Mononuclear cell (primary cell): ENCODE measurements at regions not wholly inside any gene's neighbourhood (a gene's known extent, or its start where the extent isn't known, plus 50 kb on each side); places are given as distances from the start of the nearest gene placed in this dataset.

Experiments
- H3K27me3 ChIP-seq: 2 replicates; pipeline ENCODE4 v1.6.0; 2011; ENCODE audit warnings: low read length, control low read depth; ENCODE audit not compliant: insufficient read depth
- H3K4me1 ChIP-seq: 2 replicates; pipeline ENCODE4 v1.5.1; 2011; ENCODE audit warnings: mild to moderate bottlenecking, low read length, control low read depth; ENCODE audit not compliant: insufficient read depth
- H3K4me3 ChIP-seq: 2 replicates; pipeline ENCODE4 v1.5.1; 2011; ENCODE audit warnings: mild to moderate bottlenecking, low read length, moderate library complexity
- H3K9me3 ChIP-seq: 2 replicates; pipeline ENCODE4 v1.5.1; 2011; ENCODE audit warnings: low read depth, mild to moderate bottlenecking, control low read depth, low read length

- Histone ChIP-seq H3K27me3 (no peaks in the 10 kb centered on the region), H3K9me3 (no peaks in the 10 kb centered on the region), H3K4me1 (no peaks in the 10 kb centered on the region), H3K4me3 (no peak overlapping the region)
These were observed 419.1 kb upstream of the ARHGEF26 start for GRCh38 chr3:153702106-153702505.

GRCh38 chr3:153704115-153704514 is 417.1 kb upstream of the ARHGEF26 start:
- Histone ChIP-seq H3K4me3 (no peak overlapping the region), H3K27me3 (no peaks in the 10 kb centered on the region), H3K4me1 (no peaks in the 10 kb centered on the region), H3K9me3 (no peaks in the 10 kb centered on the region)

GRCh38 chr3:153706706-153707105 is 414.5 kb upstream of the ARHGEF26 start:
- H3K27me3 ChIP-seq: no peaks in the 10 kb centered on the region
- H3K4me3 ChIP-seq: no peak overlapping the region
- H3K9me3 ChIP-seq: no peaks in the 10 kb centered on the region
- no peaks in the 10 kb centered on the region for H3K4me1 ChIP-seq

GRCh38 chr3:153714016-153714415 is 407.2 kb upstream of the ARHGEF26 start:
- Histone ChIP-seq H3K9me3 (no peaks in the 10 kb centered on the region), H3K4me3 (no peak overlapping the region), H3K27me3 (no peaks in the 10 kb centered on the region), H3K4me1 (no peaks in the 10 kb centered on the region)

- Histone ChIP-seq H3K27me3 (no peaks in the 10 kb centered on the region), H3K9me3 (no peaks in the 10 kb centered on the region), H3K4me3 (no peak overlapping the region), H3K4me1 (no peaks in the 10 kb centered on the region)
These were observed 406.5 kb upstream of the ARHGEF26 start for GRCh38 chr3:153714588-153715290.

- no peaks in the 10 kb centered on the region for H3K4me1 ChIP-seq
These were observed 399.0 kb upstream of the ARHGEF26 start for GRCh38 chr3:153722157-153722556.

GRCh38 chr3:153731071-153731470 is 390.1 kb upstream of the ARHGEF26 start:
- Histone ChIP-seq H3K4me1 (no peaks in the 10 kb centered on the region), H3K4me3 (no peak overlapping the region), H3K27me3 (no peaks in the 10 kb centered on the region), H3K9me3 (no peaks in the 10 kb centered on the region)

More at GRCh38 chr3:153722157-153722556, 399.0 kb upstream of the ARHGEF26 start:
- Histone ChIP-seq H3K27me3 (no peaks in the 10 kb centered on the region), H3K9me3 (no peaks in the 10 kb centered on the region), H3K4me3 (no peak overlapping the region)

- H3K4me1 ChIP-seq: no peaks in the 10 kb centered on the region
- no peak overlapping the region for H3K4me3 ChIP-seq
- H3K27me3 ChIP-seq: no peaks in the 10 kb centered on the region
- no peaks in the 10 kb centered on the region for H3K9me3 ChIP-seq
These were observed 386.2 kb upstream of the ARHGEF26 start for GRCh38 chr3:153734777-153735551.

GRCh38 chr3:153740109-153740508 is 381.1 kb upstream of the ARHGEF26 start:
- no peaks in the 10 kb centered on the region for H3K4me1 ChIP-seq
- no peaks in the 10 kb centered on the region for H3K27me3 ChIP-seq
- H3K4me3 ChIP-seq: no peak overlapping the region
- H3K9me3 ChIP-seq: no peaks in the 10 kb centered on the region

GRCh38 chr3:153744889-153745288 is 376.3 kb upstream of the ARHGEF26 start:
- H3K4me3 ChIP-seq: no peak overlapping the region
- H3K27me3 ChIP-seq: no peaks in the 10 kb centered on the region
- H3K4me1 ChIP-seq: no peaks in the 10 kb centered on the region
- H3K9me3 ChIP-seq: no peaks in the 10 kb centered on the region

GRCh38 chr3:153746211-153746610 is 375.0 kb upstream of the ARHGEF26 start:
- Histone ChIP-seq H3K4me3 (no peak overlapping the region), H3K4me1 (no peaks in the 10 kb centered on the region), H3K9me3 (no peaks in the 10 kb centered on the region), H3K27me3 (no peaks in the 10 kb centered on the region)

- Histone ChIP-seq H3K27me3 (no peaks in the 10 kb centered on the region), H3K4me3 (no peak overlapping the region), H3K4me1 (no peaks in the 10 kb centered on the region), H3K9me3 (no peaks in the 10 kb centered on the region)
These were observed 372.1 kb upstream of the ARHGEF26 start for GRCh38 chr3:153749070-153749610.

GRCh38 chr3:153752405-153753027 is 368.7 kb upstream of the ARHGEF26 start:
- Histone ChIP-seq H3K4me1 (no peaks in the 10 kb centered on the region), H3K4me3 (no peak overlapping the region), H3K9me3 (no peaks in the 10 kb centered on the region), H3K27me3 (no peaks in the 10 kb centered on the region)

GRCh38 chr3:153753035-153753434 is 368.2 kb upstream of the ARHGEF26 start:
- Histone ChIP-seq H3K4me3 (no peak overlapping the region), H3K4me1 (no peaks in the 10 kb centered on the region), H3K27me3 (no peaks in the 10 kb centered on the region), H3K9me3 (no peaks in the 10 kb centered on the region)

- Histone ChIP-seq H3K4me1 (no peaks in the 10 kb centered on the region), H3K9me3 (no peaks in the 10 kb centered on the region), H3K27me3 (no peaks in the 10 kb centered on the region), H3K4me3 (no peak overlapping the region)
These were observed 364.4 kb upstream of the ARHGEF26 start for GRCh38 chr3:153756816-153757215.
